ENCODE measurements at regions not wholly inside any gene's neighbourhood (a gene's known extent, or its start where the extent isn't known, plus 50 kb on each side); places are given as distances from the start of the nearest gene placed in this dataset.

GRCh38 chr18:11505993-11506392 is 103.4 kb upstream of the SLC35G4 start:
- Histone ChIP-seq H3K27ac (ENCODE audit: low read depth, low read length) (no peak overlapping the region), H3K9me3 (ENCODE audit: insufficient read depth, low read depth, low read length) (no peaks in the 10 kb centered on the region), H3K27me3 (ENCODE audit: insufficient read depth, low read length) (no peaks in the 10 kb centered on the region), H3K36me3 (ENCODE audit: insufficient read depth, low read length) (no peaks in the 10 kb centered on the region), H3K4me1 (ENCODE audit: insufficient read depth, low read length) (no peaks in the 10 kb centered on the region), H3K9ac (ENCODE audit: low read depth, low read length) (no peak overlapping the region), H3K4me3 (ENCODE audit: low read length) (no peak overlapping the region)
- WGBS: 85% methylated on average over 5 of the region's 5 CpGs

DNA sequence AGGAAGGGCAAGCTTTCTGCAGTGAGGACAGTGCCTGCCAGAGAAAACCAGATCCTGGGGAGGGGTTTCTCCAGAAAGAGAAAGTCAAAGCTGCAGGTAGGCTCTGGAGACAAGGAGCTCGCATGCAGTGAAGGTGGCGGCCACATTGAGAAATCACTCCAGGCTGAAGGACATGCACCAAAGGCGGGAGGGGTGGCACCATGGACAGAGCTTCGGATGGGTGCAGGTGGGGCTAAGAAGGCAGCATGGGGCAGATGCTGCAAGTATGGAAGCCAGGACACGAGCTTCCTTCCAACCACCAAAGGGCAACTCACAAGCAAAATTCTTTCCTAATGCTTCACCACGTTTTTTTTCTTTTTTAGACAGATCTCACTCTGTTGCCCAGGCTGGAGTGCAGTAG is 104.4 kb upstream of the SLC35G4 start:
- no peaks in the 10 kb centered on the region for H3K36me3 ChIP-seq (ENCODE audit: insufficient read depth, low read length)
- WGBS: 81% methylated on average over 6 of the region's 6 CpGs
- no peaks in the 10 kb centered on the region for H3K9me3 ChIP-seq (ENCODE audit: insufficient read depth, low read depth, low read length)
- no peak overlapping the region for H3K4me3 ChIP-seq (ENCODE audit: low read length)
- H3K27me3 ChIP-seq (ENCODE audit: insufficient read depth, low read length): no peaks in the 10 kb centered on the region
- H3K4me1 ChIP-seq (ENCODE audit: insufficient read depth, low read length): no peaks in the 10 kb centered on the region; the same call in 1 of the 2 replicates
- no peak overlapping the region for H3K9ac ChIP-seq (ENCODE audit: low read depth, low read length)
- H3K27ac ChIP-seq (ENCODE audit: low read depth, low read length): no peak overlapping the region

GRCh38 chr18:11502368-11502767 is 107.0 kb upstream of the SLC35G4 start:
- no peaks in the 10 kb centered on the region for H3K36me3 ChIP-seq (ENCODE audit: insufficient read depth, low read length)
- H3K27me3 ChIP-seq (ENCODE audit: insufficient read depth, low read length): no peaks in the 10 kb centered on the region
- H3K9ac ChIP-seq (ENCODE audit: low read depth, low read length): no peak overlapping the region
- H3K4me3 ChIP-seq (ENCODE audit: low read length): no peak overlapping the region
- no peaks in the 10 kb centered on the region for H3K9me3 ChIP-seq (ENCODE audit: insufficient read depth, low read depth, low read length)
- no peaks in the 10 kb centered on the region; the same call in 1 of the 2 replicates for H3K4me1 ChIP-seq (ENCODE audit: insufficient read depth, low read length)
- 95% methylated on average over 1 of the region's 1 CpG for WGBS
- no peak overlapping the region for H3K27ac ChIP-seq (ENCODE audit: low read depth, low read length)

GRCh38 chr18:11501352-11501751 is 108.0 kb upstream of the SLC35G4 start:
- Histone ChIP-seq H3K9ac (ENCODE audit: low read depth, low read length) (no peak overlapping the region), H3K9me3 (ENCODE audit: insufficient read depth, low read depth, low read length) (no peaks in the 10 kb centered on the region), H3K36me3 (ENCODE audit: insufficient read depth, low read length) (no peaks in the 10 kb centered on the region), H3K27me3 (ENCODE audit: insufficient read depth, low read length) (no peaks in the 10 kb centered on the region), H3K4me3 (ENCODE audit: low read length) (no peak overlapping the region), H3K27ac (ENCODE audit: low read depth, low read length) (no peak overlapping the region), H3K4me1 (ENCODE audit: insufficient read depth, low read length) (no peaks in the 10 kb centered on the region; the same call in 1 of the 2 replicates)
- 92% methylated on average over 4 of the region's 4 CpGs for WGBS

DNA sequence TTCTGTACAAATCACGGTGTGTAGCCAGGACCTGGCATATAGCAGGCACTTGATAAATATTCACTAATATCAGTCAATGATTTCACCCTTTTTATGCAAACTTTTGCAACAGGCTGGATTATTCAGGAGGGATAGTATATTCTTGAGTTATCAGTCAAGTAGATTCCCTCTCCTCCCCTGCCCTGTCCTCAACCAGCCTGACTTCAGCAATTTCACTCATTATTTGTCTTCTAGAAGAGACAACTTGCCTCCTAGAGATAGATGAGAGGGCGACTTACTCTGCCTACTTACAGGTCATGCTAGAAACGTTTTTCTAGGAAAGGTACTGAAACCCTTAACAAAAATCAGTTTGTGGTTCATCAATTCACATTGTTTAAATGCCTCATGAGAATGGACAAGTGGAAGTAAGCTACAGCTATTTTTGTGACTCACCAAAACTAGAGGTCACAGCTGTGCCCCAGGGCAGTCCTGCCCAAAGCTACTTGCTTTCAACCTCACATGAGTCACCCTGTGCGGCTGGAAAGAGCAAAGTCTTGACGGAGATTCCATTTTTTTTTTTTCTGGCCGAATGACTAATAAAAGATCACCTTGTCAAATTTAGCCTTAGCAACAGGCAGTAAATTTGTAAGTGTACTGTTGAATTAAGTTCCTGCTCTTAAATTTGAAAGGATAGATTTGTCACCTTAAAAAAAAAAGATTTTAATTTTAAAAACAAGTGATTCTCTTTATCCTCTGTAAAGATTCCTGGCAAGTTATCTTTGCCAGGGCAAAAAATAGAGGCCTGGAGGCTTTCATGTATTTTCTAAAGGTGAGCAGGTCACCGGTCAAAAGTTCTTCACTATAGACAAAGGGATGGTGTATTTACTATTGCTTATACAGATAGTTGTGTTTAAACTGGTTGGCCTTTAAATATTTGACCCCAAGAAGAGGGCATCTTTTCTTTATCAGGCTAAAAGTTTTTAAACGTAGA is 109.0 kb upstream of the SLC35G4 start:
- Histone ChIP-seq H3K27me3 (ENCODE audit: insufficient read depth, low read length) (no peaks in the 10 kb centered on the region), H3K27ac (ENCODE audit: low read depth, low read length) (no peak overlapping the region), H3K36me3 (ENCODE audit: insufficient read depth, low read length) (no peaks in the 10 kb centered on the region), H3K4me1 (ENCODE audit: insufficient read depth, low read length) (no peaks in the 10 kb centered on the region; the same call in 1 of the 2 replicates), H3K9ac (ENCODE audit: low read depth, low read length) (no peak overlapping the region), H3K9me3 (ENCODE audit: insufficient read depth, low read depth, low read length) (no peaks in the 10 kb centered on the region), H3K4me3 (ENCODE audit: low read length) (no peak overlapping the region)
- WGBS: 80% methylated on average over 8 of the region's 8 CpGs

GRCh38 chr18:11498821-11499220 is 110.6 kb upstream of the SLC35G4 start:
- Histone ChIP-seq H3K27me3 (ENCODE audit: insufficient read depth, low read length) (no peaks in the 10 kb centered on the region), H3K4me3 (ENCODE audit: low read length) (no peak overlapping the region), H3K36me3 (ENCODE audit: insufficient read depth, low read length) (no peaks in the 10 kb centered on the region), H3K9ac (ENCODE audit: low read depth, low read length) (no peak overlapping the region), H3K9me3 (ENCODE audit: insufficient read depth, low read depth, low read length) (no peaks in the 10 kb centered on the region), H3K4me1 (ENCODE audit: insufficient read depth, low read length) (no peaks in the 10 kb centered on the region; the same call in 1 of the 2 replicates), H3K27ac (ENCODE audit: low read depth, low read length) (no peak overlapping the region)
- WGBS: 93% methylated on average over 1 of the region's 1 CpG

GRCh38 chr18:11497585-11497984 is 111.8 kb upstream of the SLC35G4 start:
- H3K9me3 ChIP-seq (ENCODE audit: insufficient read depth, low read depth, low read length): no peaks in the 10 kb centered on the region
- 98% methylated on average over 2 of the region's 2 CpGs for WGBS
- H3K27ac ChIP-seq (ENCODE audit: low read depth, low read length): no peak overlapping the region
- no peak overlapping the region for H3K9ac ChIP-seq (ENCODE audit: low read depth, low read length)
- H3K4me3 ChIP-seq (ENCODE audit: low read length): no peak overlapping the region
- H3K4me1 ChIP-seq (ENCODE audit: insufficient read depth, low read length): no peaks in the 10 kb centered on the region; the same call in 1 of the 2 replicates
- H3K36me3 ChIP-seq (ENCODE audit: insufficient read depth, low read length): no peaks in the 10 kb centered on the region
- H3K27me3 ChIP-seq (ENCODE audit: insufficient read depth, low read length): no peaks in the 10 kb centered on the region

DNA sequence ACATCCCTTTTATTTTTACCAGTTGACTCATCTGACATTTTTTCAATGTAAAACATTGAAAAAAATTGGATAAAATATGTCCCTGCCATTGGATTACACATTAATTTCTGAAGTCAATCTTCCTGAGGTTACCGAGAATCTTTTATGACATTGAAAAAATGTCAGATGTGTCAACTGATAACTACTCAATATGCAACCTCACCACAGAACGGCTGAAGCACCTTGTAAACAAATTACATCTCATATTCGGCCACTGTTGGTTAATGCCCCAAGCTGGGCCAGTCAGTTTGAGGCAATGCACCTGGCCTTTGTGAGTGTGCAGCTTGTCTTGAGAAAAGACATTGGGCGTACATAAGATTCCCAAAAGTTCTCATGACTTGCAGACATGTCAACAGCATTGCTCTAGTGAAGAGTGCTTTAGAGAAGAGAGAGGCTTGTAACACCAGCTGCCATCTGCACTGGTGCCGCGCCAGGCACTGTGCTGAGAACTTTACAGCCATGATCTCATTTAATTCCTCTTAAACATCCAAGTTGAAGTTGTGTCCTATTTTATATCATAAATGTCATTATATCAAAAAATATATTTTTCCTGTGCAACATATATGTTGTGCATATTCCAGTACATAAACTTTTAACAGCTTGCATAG is 112.7 kb upstream of the SLC35G4 start:
- WGBS: 91% methylated on average over 4 of the region's 6 CpGs
- no peak overlapping the region for H3K27ac ChIP-seq (ENCODE audit: low read depth, low read length)
- H3K9ac ChIP-seq (ENCODE audit: low read depth, low read length): no peak overlapping the region
- H3K4me3 ChIP-seq (ENCODE audit: low read length): no peak overlapping the region
- no peaks in the 10 kb centered on the region for H3K36me3 ChIP-seq (ENCODE audit: insufficient read depth, low read length)
- no peaks in the 10 kb centered on the region for H3K27me3 ChIP-seq (ENCODE audit: insufficient read depth, low read length)
- no peaks in the 10 kb centered on the region for H3K9me3 ChIP-seq (ENCODE audit: insufficient read depth, low read depth, low read length)
- H3K4me1 ChIP-seq (ENCODE audit: insufficient read depth, low read length): no peaks in the 10 kb centered on the region; the same call in 1 of the 2 replicates

- Histone ChIP-seq H3K27ac (ENCODE audit: low read depth, low read length) (no peak overlapping the region), H3K9me3 (ENCODE audit: insufficient read depth, low read depth, low read length) (no peaks in the 10 kb centered on the region), H3K4me3 (ENCODE audit: low read length) (no peak overlapping the region), H3K36me3 (ENCODE audit: insufficient read depth, low read length) (no peaks in the 10 kb centered on the region), H3K4me1 (ENCODE audit: insufficient read depth, low read length) (no peaks in the 10 kb centered on the region; the same call in 1 of the 2 replicates), H3K27me3 (ENCODE audit: insufficient read depth, low read length) (no peaks in the 10 kb centered on the region), H3K9ac (ENCODE audit: low read depth, low read length) (no peak overlapping the region)
- 95% methylated on average over 6 of the region's 6 CpGs for WGBS
Observed at GRCh38 chr18:11495441-11495840, 114.0 kb upstream of the SLC35G4 start.

GRCh38 chr18:11494107-11494506 is 115.3 kb upstream of the SLC35G4 start:
- Histone ChIP-seq H3K36me3 (ENCODE audit: insufficient read depth, low read length) (no peaks in the 10 kb centered on the region), H3K9ac (ENCODE audit: low read depth, low read length) (no peak overlapping the region), H3K27ac (ENCODE audit: low read depth, low read length) (no peak overlapping the region)

GRCh38 chr18:11489266-11489899 is 120.0 kb upstream of the SLC35G4 start:
- Histone ChIP-seq H3K27me3 (ENCODE audit: insufficient read depth, low read length) (no peaks in the 10 kb centered on the region), H3K36me3 (ENCODE audit: insufficient read depth, low read length) (no peaks in the 10 kb centered on the region), H3K27ac (ENCODE audit: low read depth, low read length) (no peak overlapping the region), H3K4me1 (ENCODE audit: insufficient read depth, low read length) (no peaks in the 10 kb centered on the region), H3K4me3 (ENCODE audit: low read length) (no peak overlapping the region), H3K9me3 (ENCODE audit: insufficient read depth, low read depth, low read length) (no peaks in the 10 kb centered on the region), H3K9ac (ENCODE audit: low read depth, low read length) (no peak overlapping the region)
- 92% methylated on average over 4 of the region's 4 CpGs for WGBS

More at GRCh38 chr18:11494107-11494506, 115.3 kb upstream of the SLC35G4 start:
- H3K9me3 ChIP-seq (ENCODE audit: insufficient read depth, low read depth, low read length): no peaks in the 10 kb centered on the region
- H3K4me1 ChIP-seq (ENCODE audit: insufficient read depth, low read length): no peaks in the 10 kb centered on the region
- H3K27me3 ChIP-seq (ENCODE audit: insufficient read depth, low read length): no peaks in the 10 kb centered on the region
- no peak overlapping the region for H3K4me3 ChIP-seq (ENCODE audit: low read length)

Data from HUES64 (cell line).